ENCODE measurements at regions not wholly inside any gene's neighbourhood (a gene's known extent, or its start where the extent isn't known, plus 50 kb on each side); places are given as distances from the start of the nearest gene placed in this dataset.

DNA sequence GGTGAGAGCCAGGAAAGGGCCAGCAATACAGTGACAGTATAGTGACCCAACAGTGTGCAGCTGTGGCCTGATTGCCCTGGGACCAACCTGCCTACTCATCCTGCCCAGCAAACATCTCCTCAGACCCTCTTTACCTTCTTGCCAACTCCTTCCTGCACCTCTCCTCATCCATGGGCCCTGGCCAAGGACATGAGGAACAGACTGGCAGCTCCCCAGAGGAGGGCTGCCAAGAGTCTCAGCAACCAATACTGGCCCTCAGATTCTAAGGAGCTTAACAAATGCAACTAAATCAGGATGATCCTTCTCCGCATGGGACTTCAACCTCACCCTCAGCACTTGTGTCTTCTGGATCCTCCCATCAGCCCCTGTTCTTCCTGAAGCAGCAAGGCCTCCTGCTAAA is 77.0 kb downstream of the RPL27A start:
- Mint-ChIP-seq H3K4me1 (ENCODE audit: low read depth) (no peaks in the 10 kb centered on the region), H3K9me3 (no peaks in the 10 kb centered on the region), H3K36me3 (ENCODE audit: low read depth) (no peaks in the 10 kb centered on the region), H3K27ac (no peak overlapping the region), H3K27me3 (peaks cover 10% of the 10 kb centered on the region), H3K4me3 (no peak overlapping the region)
- no peaks in the 10 kb centered on the region for H3K36me3 ChIP-seq (ENCODE audit: insufficient read depth, low read length)
- H3K27me3 ChIP-seq (ENCODE audit: control insufficient read depth in 1 of 2, insufficient read depth in 2 of 2, low read length in 2 of 2) = peaks cover 0 to 25% of the 10 kb centered on the region in 2 experiments
- H3K9me3 ChIP-seq (ENCODE audit: control insufficient read depth in 1 of 2, insufficient read depth in 1 of 2, low read length in 2 of 2) = no peaks in the 10 kb centered on the region
- no peak overlapping the region for H3K4me3 ChIP-seq (ENCODE audit: low read length)
- ATAC-seq (ENCODE audit: poor library complexity) (no peak), DNase-seq (no peak)
- intact Hi-C loops (cut with DNase I, micrococcal nuclease) = no loop called here
- H3K27ac ChIP-seq (ENCODE audit: low read depth in 1 of 2, low read length in 2 of 2) = no peak overlapping the region
- H3K4me1 ChIP-seq (ENCODE audit: insufficient read depth, low read length) = no peaks in the 10 kb centered on the region
- no peak for TF ChIP-seq CTCF (IDR thresholded peaks at IDR 0.05)
- CTCF ChIA-PET = no interaction called here
- POLR2A ChIA-PET = no interaction called here

GRCh38 chr11:8760896-8761295 is 78.3 kb downstream of the RPL27A start:
- ATAC-seq (ENCODE audit: poor library complexity) (no peak), DNase-seq (no peak)
- intact Hi-C loops (cut with DNase I, micrococcal nuclease) = no loop called here
- peaks cover 0 to 25% of the 10 kb centered on the region in 2 experiments for H3K27me3 ChIP-seq (ENCODE audit: control insufficient read depth in 1 of 2, insufficient read depth in 2 of 2, low read length in 2 of 2)
- no peak overlapping the region for H3K4me3 ChIP-seq (ENCODE audit: low read length)
- POLR2A ChIA-PET = no interaction called here
- no peak overlapping the region for H3K27ac ChIP-seq (ENCODE audit: low read depth in 1 of 2, low read length in 2 of 2)
- Mint-ChIP-seq H3K27me3 (peaks cover 10% of the 10 kb centered on the region), H3K4me3 (no peak overlapping the region), H3K4me1 (ENCODE audit: low read depth) (no peaks in the 10 kb centered on the region), H3K27ac (no peak overlapping the region), H3K36me3 (ENCODE audit: low read depth) (no peaks in the 10 kb centered on the region), H3K9me3 (no peaks in the 10 kb centered on the region)
- H3K36me3 ChIP-seq (ENCODE audit: insufficient read depth, low read length) = no peaks in the 10 kb centered on the region
- no peaks in the 10 kb centered on the region for H3K4me1 ChIP-seq (ENCODE audit: insufficient read depth, low read length)
- TF ChIP-seq CTCF (IDR thresholded peaks at IDR 0.05) = no peak
- H3K9me3 ChIP-seq (ENCODE audit: control insufficient read depth in 1 of 2, insufficient read depth in 1 of 2, low read length in 2 of 2) = no peaks in the 10 kb centered on the region
- CTCF ChIA-PET = no interaction called here

DNA sequence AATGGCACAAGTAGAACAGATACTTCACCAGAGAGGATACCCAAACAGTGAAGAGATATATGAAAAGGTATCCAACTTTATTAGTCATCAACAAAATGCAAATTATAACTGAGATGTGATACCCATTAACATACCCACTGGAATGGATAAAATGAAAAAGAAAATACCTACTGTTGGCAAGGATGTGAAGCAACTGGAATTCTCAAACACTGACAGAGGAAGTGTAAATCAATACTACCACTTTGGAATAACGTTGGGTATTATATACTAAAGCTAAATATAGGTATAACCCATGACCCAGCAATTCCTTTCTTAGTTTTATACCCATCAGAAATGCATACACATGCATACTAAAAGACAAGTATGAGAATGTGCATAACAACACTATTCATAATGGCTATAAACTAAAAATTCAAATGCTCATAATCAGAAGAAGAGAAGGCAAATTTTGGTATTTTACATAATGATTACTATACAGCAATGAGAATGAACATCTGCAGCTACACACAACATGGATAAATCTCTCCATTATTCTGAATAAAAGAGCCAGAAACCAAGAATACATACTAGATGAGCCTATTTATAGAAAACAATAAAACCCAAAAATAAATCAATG is 80.6 kb downstream of the RPL27A start:
- POLR2A ChIA-PET = no interaction called here
- Mint-ChIP-seq H3K36me3 (ENCODE audit: low read depth) (no peaks in the 10 kb centered on the region), H3K4me3 (no peak overlapping the region), H3K4me1 (ENCODE audit: low read depth) (no peaks in the 10 kb centered on the region), H3K27ac (no peak overlapping the region), H3K9me3 (no peaks in the 10 kb centered on the region), H3K27me3 (peaks cover 8% of the 10 kb centered on the region)
- DNase-seq (no peak), ATAC-seq (ENCODE audit: poor library complexity) (no peak)
- Histone ChIP-seq H3K27me3 (ENCODE audit: control insufficient read depth in 1 of 2, insufficient read depth in 2 of 2, low read length in 2 of 2) (peaks cover 0 to 25% of the 10 kb centered on the region in 2 experiments), H3K9me3 (ENCODE audit: control insufficient read depth in 1 of 2, insufficient read depth in 1 of 2, low read length in 2 of 2) (no peaks in the 10 kb centered on the region), H3K4me3 (ENCODE audit: low read length) (no peak overlapping the region), H3K36me3 (ENCODE audit: insufficient read depth, low read length) (no peaks in the 10 kb centered on the region), H3K4me1 (ENCODE audit: insufficient read depth, low read length) (no peaks in the 10 kb centered on the region), H3K27ac (ENCODE audit: low read depth in 1 of 2, low read length in 2 of 2) (no peak overlapping the region)
- intact Hi-C loops (cut with DNase I, micrococcal nuclease) = no loop called here
- CTCF ChIA-PET = no interaction called here
- TF ChIP-seq CTCF (IDR thresholded peaks at IDR 0.05) = no peak

Data from CD4-positive, alpha-beta T cell (primary cell).